SK-N-SH treated with all-trans-retinoic acid at 6 μM for 48 hours (cell line): ENCODE measurements at regions not wholly inside any gene's neighbourhood (a gene's known extent, or its start where the extent isn't known, plus 50 kb on each side); places are given as distances from the start of the nearest gene placed in this dataset.

Source experiments
- ARNTL ChIP-seq: fragments of 450-650 bp; formaldehyde crosslinking; IDR thresholded peaks from 2 replicates; pipeline ENCODE4 v1.5.0; 2020; ENCODE audit warnings: low read depth, mild to moderate bottlenecking, moderate library complexity, borderline replicate concordance
- BACH2 ChIP-seq: fragments of 250-450 bp; sonication (Bioruptor Pico); IDR thresholded peaks from 2 replicates; pipeline ENCODE4 v1.9.0; 2021; ENCODE audit warnings: mild to moderate bottlenecking, borderline replicate concordance
- RARB ChIP-seq: fragments of 250-450 bp; sonication (Bioruptor Pico); IDR thresholded peaks from 2 replicates; pipeline ENCODE4 v1.8.0; 2021; ENCODE audit warnings: mild to moderate bottlenecking, moderate library complexity
- SNAI2 ChIP-seq: fragments of 250-450 bp; sonication (Bioruptor Pico); IDR thresholded peaks from 2 replicates; pipeline ENCODE4 v1.5.0; 2020; ENCODE audit warnings: mild to moderate bottlenecking, moderate library complexity
- TCF4 ChIP-seq: fragments of 250-450 bp; sonication (Bioruptor Pico); IDR thresholded peaks from 2 replicates; pipeline ENCODE4 v1.8.0; 2021; ENCODE audit warnings: mild to moderate bottlenecking, moderate library complexity, borderline replicate concordance
- ZFP3 ChIP-seq: fragments of 250-450 bp; sonication (Bioruptor Pico); IDR thresholded peaks from 2 replicates; pipeline ENCODE4 v1.5.0; 2020; ENCODE audit warnings: mild to moderate bottlenecking, moderate library complexity
- ZNF70 ChIP-seq: fragments of 450-650 bp; formaldehyde crosslinking; IDR thresholded peaks from 2 replicates; pipeline ENCODE4 v1.5.0; 2020; ENCODE audit warnings: mild to moderate bottlenecking, moderate library complexity
- ZNF8 ChIP-seq: fragments of 450-650 bp; formaldehyde crosslinking; IDR thresholded peaks from 2 replicates; pipeline ENCODE4 v1.5.0; 2020; ENCODE audit warnings: mild to moderate bottlenecking, moderate library complexity
- TF ChIP-seq, protein P1 (sequence below): fragments of 250-450 bp; sonication (Bioruptor Pico); IDR thresholded peaks from 2 replicates; pipeline ENCODE4 v1.5.0; 2020; ENCODE audit warnings: mild to moderate bottlenecking, moderate library complexity
- TF ChIP-seq, protein P2 (sequence below): fragments of 250-450 bp; sonication (Bioruptor Pico); IDR thresholded peaks from 2 replicates; pipeline ENCODE4 v1.5.1; 2020; ENCODE audit warnings: low read depth, mild to moderate bottlenecking, moderate library complexity
- TF ChIP-seq, protein P3 (sequence below): fragments of 250-450 bp; sonication (Bioruptor Pico); IDR thresholded peaks from 2 replicates; pipeline ENCODE4 v1.8.0; 2020; ENCODE audit warnings: mild to moderate bottlenecking, moderate library complexity, borderline replicate concordance

DNA sequence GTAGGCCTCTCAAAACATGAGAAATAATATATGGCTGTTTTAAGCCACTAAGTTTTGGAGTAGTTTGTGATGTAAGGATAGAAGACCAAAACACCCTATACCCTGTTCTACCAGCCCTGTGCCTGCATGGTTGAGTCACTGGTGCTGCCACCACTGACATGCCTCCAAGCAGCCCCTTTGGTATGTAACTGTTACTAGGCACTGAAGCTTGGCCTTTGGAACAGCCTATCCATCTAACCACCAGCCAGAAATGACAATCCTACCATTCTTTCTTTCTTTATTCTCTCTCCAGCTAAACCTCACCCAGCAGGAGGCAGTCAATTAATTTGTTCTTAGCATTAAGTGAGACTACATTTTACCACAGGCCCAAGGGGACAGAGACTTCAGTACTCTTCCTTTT is 240.3 kb downstream of the MSRB3 start:
- TF ChIP-seq, protein P1, sequence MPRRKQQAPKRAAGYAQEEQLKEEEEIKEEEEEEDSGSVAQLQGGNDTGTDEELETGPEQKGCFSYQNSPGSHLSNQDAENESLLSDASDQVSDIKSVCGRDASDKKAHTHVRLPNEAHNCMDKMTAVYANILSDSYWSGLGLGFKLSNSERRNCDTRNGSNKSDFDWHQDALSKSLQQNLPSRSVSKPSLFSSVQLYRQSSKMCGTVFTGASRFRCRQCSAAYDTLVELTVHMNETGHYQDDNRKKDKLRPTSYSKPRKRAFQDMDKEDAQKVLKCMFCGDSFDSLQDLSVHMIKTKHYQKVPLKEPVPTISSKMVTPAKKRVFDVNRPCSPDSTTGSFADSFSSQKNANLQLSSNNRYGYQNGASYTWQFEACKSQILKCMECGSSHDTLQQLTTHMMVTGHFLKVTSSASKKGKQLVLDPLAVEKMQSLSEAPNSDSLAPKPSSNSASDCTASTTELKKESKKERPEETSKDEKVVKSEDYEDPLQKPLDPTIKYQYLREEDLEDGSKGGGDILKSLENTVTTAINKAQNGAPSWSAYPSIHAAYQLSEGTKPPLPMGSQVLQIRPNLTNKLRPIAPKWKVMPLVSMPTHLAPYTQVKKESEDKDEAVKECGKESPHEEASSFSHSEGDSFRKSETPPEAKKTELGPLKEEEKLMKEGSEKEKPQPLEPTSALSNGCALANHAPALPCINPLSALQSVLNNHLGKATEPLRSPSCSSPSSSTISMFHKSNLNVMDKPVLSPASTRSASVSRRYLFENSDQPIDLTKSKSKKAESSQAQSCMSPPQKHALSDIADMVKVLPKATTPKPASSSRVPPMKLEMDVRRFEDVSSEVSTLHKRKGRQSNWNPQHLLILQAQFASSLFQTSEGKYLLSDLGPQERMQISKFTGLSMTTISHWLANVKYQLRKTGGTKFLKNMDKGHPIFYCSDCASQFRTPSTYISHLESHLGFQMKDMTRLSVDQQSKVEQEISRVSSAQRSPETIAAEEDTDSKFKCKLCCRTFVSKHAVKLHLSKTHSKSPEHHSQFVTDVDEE (CRISPR knock-in tag), result no peak
- TF ChIP-seq RARB, result no peak
- TF ChIP-seq, protein P2, sequence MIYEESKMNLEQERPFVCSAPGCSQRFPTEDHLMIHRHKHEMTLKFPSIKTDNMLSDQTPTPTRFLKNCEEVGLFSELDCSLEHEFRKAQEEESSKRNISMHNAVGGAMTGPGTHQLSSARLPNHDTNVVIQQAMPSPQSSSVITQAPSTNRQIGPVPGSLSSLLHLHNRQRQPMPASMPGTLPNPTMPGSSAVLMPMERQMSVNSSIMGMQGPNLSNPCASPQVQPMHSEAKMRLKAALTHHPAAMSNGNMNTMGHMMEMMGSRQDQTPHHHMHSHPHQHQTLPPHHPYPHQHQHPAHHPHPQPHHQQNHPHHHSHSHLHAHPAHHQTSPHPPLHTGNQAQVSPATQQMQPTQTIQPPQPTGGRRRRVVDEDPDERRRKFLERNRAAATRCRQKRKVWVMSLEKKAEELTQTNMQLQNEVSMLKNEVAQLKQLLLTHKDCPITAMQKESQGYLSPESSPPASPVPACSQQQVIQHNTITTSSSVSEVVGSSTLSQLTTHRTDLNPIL, result no peak
- no peak for TF ChIP-seq ZNF70 (CRISPR knock-in tag)
- no peak for TF ChIP-seq TCF4
- TF ChIP-seq ZFP3 (CRISPR knock-in tag), result no peak
- no peak for TF ChIP-seq SNAI2 (CRISPR knock-in tag)
- TF ChIP-seq ARNTL, result no peak
- TF ChIP-seq, protein P3, sequence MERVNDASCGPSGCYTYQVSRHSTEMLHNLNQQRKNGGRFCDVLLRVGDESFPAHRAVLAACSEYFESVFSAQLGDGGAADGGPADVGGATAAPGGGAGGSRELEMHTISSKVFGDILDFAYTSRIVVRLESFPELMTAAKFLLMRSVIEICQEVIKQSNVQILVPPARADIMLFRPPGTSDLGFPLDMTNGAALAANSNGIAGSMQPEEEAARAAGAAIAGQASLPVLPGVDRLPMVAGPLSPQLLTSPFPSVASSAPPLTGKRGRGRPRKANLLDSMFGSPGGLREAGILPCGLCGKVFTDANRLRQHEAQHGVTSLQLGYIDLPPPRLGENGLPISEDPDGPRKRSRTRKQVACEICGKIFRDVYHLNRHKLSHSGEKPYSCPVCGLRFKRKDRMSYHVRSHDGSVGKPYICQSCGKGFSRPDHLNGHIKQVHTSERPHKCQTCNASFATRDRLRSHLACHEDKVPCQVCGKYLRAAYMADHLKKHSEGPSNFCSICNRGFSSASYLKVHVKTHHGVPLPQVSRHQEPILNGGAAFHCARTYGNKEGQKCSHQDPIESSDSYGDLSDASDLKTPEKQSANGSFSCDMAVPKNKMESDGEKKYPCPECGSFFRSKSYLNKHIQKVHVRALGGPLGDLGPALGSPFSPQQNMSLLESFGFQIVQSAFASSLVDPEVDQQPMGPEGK, result no peak
- TF ChIP-seq ZNF8 (CRISPR knock-in tag), result no peak
- TF ChIP-seq BACH2 (CRISPR knock-in tag), result no peak
